Activated CD8-positive, alpha-beta memory T cell treated with anti-CD3 and anti-CD28 coated beads, Interleukin-2, amount 50 U/mL, for 24 hours (primary cell): ENCODE measurements at regions not wholly inside any gene's neighbourhood (a gene's known extent, or its start where the extent isn't known, plus 50 kb on each side); places are given as distances from the start of the nearest gene placed in this dataset.
"Not testable (repeated sequence)": the region's sequence is repeated elsewhere in the genome, so short reads cannot be mapped to it uniquely, and the experiment has no call there.

Source experiments
- DNase-seq: peaks from one replicate; pipeline ENCODE4 v3.0.0-alpha.2; 2020; ENCODE audit errors: extremely low read depth

DNA sequence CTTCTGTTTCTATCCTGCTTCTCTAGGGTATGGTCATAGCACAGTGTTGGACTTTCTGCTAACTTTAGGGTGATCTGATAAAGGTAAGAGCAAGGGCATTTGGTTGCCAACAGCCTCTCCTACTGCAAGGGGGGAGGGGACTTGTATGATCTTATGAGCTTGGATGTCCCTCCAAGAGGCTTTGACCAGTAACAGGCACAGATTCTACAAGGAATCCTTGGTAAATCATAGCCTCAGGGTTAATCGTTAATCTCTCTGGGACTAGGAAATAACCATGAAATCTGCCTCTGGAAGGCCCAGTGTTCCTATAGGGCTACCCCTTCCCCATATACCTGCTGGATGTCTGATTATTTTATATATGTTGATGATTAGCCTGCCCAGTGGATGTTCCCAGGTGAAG, 134.8 kb upstream of the TNFSF4 start:
- no peak for DNase-seq

DNA sequence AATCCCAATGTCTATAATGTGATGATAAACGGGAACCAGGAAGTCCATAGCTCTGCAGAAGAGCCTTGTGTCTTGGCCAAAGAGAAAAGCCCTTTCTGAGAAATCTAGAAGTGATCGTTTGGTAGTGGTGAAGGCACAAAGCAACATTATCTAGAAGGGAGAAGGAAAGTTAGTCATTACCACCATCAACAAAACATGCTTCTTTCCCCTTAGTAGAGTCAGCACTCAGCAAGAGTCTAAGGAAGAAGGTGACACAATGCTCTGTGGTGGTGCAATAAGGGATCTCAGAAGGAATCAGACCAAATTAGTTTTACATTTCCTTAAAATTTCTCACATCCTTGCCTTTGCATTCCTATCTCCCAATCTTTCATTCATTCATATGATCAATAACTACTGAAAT, 134.4 kb upstream of the PRDX6 start:
- no peak for DNase-seq

DNA sequence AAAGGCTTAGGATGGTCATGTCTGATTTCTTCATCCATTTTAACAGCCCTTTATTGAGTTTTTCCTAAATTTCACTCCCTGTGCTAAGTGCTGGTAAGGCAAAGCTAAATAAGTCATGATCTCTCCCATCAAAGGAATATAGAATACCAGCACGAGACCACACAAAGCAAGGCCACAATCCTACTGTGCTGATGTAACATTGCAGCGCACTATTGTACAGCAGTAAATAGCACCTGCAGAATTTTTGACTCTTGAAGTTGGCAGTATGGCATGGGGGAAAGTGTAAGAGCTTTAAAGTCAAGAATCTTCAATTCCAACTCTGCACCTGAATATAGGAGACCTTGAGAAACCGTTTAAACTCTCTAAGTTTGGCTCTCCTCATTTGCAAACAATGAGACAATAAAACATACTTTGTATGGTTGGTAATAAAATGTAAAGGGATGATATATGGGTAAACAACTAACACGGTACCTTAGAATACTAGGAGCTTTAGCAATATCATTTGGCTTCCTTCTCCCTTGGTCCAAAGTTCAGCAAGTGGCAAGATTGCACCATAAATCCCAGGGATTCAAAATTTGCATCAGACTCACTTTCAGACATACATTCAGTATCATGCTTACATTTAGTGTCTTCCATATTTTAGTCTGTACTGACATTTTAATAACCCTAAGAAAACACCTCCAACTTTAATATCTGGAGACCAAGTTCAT, 132.9 kb upstream of the PRDX6 start:
- DNase-seq = no peak

DNA sequence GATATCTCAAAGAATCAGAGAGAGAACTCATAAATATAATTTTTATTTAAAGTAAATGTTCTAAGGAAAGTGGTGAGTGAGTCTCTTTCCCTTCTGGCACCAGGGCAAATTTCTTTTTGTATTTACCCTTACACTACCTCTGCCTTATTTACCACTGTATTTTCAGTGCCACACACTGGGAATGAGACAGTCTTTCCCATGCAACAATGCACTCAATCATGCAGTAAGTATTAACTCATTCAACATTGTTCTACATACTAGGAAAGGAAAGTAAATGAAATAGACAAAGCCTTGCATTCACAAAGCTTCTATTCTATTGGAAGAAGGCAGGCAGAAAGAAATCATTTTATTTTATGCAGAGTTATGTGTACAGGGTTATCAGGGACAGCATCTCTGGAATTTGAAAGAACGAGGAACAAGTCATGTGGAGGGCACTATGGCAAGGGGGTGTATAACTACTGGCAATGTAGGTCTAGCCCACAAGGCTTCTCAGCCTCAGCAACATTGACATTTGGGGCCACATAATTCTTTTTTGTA, 129.8 kb upstream of the PRDX6 start:
- no peak for DNase-seq

DNA sequence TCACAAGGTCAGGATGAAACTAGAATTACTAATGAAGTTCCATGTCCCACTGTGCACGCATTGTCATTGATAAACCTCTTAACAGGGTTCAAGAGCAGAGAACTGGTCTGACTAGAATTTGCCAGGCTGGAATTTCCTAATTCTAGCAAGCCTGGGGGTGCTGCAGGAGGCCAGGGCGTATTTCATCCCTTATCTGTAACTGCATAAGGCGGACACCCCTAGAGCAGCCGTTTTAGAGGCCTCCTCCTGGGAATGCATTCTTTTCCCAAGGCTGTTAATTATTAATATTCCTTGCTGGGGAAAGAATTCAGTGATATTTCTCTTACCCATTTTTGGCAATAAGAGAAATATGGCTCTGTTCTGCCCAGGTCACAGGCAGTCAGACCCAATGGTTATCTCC, 124.5 kb upstream of the PRDX6 start:
- not testable (repeated sequence) for DNase-seq

DNA sequence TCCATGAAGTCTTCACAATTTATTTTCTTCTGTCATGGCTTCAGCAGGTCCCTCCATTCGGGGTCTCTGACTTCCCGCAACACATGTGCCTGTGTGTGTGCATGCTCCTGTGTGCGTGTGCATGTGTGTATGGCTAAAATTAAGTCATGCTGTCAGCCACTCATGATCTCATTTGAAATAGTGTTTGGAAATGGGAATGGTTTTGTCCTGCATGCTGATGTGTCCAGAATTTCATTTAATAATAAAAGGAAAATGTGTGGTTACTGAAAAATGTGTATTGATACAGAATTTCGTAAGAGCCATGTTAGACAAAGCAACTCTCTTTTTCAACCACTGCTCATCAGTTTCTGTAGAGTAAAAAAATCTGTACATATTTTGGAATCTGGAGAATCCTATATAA, 123.8 kb upstream of the PRDX6 start:
- DNase-seq = no peak

DNA sequence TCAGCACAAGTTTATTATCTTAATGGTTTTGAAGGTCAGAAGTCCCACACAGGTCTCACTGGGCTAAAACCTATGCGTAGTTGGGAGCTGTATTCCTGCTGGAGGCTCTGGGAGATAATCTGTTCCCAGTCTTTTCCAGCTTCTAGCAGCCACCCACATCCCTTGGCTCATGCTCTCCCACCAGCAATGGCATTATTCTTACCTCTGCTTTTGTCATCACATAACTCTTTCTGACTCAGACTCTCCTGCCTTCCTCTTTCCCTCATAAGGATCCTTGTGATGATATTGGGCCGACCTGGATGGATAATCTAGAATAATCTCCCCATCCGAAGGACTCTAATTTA, 122.2 kb upstream of the PRDX6 start:
- no peak for DNase-seq

DNA sequence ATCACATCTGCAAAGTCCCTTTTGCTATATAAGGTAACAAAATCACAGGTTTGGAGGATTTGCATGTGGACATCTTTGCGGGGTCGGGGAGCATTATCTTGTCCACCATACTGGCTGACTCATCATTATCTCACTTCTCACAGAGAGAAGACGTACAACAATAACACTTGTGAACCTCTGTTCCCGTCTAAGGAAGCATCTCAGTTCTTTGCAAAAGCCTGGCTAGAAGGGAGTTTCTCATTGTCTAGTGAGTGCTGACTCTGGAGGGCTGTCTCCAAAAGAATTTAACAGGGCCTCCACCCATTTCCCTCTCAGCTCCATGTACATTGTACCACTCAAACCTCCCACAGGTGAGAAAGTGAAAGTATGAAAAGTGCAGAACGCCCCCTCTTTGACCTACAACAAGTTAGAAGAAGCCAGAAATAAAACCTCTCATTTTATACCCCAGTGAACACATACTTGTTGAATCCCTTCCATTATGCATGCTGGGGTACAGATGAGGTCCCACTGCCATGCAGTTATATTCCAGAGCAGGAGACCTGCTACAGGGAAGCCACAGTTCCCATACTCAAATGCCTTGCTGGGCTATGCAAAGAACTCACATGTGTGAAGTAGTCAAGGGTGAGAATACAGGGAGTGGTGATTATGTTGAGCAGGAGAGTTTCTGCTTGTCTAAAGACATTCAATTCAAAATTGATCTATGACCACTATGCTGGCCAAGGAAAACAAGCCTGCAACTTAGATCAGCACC, 121.7 kb upstream of the PRDX6 start:
- no peak for DNase-seq

DNA sequence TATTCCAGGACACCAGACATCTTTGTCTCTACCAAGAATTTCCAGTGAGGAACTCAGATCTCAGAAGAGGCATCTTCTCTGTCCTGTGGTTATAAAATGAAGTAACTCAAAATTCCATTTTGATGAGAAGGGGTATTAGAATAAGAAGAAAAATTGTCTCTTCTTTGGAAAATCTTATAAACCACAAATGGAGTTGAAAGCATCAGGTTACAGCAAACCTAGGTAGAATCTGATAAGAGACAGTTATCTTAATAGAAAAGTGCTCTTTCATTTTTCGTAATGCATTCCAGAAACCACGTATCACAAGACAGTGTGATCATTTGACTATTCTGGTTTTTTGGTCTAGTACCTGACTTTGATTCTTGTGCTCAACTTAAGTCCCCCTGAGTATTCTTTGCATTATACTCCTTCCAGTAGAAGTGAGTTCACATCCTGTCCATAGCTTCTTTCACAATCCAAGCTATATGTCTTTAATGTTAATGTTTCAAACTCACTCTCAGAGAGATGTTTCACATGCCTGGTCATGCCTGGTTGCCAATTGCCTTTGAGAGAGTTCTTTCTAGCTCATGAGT, 120.9 kb upstream of the PRDX6 start:
- DNase-seq = no peak

DNA sequence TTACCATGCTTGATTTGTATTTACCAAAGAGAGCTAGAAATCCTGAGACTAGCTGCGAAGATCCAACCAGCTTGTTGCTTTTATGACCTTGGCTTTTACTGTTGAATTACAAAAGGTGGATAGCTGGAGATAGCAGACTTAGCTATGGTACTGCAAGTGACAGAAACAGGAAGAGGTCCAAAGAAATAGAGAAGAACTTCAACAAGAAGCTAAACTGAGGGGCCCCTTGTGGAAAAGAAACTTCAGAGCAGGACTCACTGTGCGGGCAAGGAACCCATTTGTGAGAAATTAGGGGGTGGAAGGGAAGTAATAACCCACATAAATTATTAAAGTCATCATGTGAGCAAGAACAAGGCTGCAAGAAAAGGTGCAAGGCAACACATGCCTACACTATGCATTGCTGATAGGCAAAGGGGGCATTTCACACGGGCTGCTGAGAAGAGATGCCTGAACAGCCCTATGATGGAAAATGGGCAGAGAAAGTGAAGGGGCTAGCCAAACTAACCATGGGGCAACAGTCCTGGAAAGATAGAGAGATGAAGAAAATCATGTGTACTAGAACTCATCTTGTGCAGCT, 116.6 kb upstream of the PRDX6 start:
- no peak for DNase-seq

DNA sequence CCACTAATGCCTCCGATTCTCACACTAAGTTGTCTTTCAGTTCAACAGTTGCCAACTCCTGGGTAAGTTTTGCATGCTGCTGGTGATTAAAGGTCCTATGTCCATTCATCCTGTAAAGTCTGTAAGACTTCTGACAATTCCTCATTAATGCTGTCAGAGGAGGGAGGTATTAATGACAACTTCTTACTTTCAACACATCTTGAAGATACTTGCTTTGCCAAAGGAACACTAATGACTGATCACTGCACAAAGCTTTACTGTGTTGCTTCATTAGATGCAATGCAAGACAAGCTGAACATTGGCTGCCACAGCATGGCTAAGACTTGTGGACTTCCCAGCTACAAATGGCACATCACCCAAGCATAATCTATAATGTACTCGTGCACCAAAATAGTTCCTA, 114.6 kb upstream of the PRDX6 start:
- DNase-seq = no peak

DNA sequence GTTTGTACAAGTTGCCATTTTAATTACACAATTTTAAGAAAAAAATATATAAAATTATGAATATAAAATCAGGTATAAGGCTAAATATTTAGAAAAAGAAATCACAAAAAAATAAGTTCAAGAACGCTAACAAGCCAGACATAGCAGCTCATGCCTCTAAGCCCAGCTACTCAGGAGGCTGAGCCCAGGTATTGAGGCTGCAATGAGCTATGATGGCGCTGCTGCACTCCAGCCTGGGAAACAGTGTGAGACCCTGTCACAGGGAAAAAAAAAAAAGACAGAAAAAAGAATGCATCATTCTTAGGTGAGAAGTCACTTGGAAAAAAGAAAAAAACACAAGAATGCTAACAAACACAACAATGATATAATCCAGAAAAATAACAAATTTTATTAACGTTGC, 112.3 kb upstream of the PRDX6 start:
- no peak for DNase-seq

DNA sequence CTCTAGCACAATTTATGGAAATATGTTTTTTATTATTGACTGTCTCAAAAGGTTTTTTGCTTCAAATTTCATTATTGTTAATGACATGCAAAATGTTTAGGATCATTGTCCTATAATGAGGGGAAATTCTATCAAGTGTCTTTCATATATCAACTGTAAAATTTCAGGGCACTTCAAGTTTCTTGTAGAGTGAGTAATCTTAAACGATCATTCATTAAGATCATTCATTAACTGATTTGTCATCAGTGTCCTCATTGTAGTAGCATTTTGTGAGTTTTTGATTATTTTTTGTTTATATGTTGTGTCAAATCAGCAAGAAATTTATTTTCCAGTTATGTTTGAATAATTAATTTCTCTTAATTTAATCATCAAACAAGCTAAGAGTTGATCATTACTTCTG, 111.8 kb upstream of the PRDX6 start:
- DNase-seq = no peak

DNA sequence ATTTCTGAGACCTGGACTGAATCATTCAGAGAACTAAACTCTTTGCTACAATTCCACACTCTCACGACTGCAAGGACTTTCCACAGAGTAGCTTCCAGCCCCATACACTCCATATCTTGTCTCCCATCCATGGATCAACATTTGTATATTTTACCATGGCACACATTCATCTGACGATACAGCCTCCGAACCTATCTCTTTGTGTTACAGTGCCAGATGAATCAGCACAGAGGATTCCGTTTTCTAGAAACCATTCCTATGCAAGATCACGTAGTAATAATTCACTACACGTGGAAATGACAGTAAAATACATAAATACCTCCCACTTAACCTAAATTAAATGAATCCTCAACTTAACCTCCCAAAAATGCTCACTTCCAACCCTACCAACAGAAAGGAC, 110.0 kb upstream of the PRDX6 start:
- no peak for DNase-seq

DNA sequence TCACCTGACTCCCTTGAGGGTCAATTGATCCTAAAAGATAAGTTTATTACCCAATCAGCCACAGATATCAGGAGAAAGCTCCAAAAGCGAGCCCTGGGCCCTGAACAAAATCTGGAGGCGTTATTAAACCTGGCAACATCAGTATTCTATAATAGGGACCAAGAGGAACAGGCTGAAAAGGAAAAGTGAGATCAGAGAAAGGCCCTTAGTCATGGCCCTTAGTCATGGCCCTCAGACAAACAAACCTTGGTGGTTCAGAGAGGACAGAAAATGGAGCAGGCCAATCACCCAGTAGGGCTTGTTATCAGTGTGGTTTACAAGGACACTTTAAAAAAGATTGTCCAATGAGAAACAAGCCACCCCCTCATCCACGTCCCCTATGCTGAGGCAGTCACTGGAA, 106.5 kb upstream of the PRDX6 start:
- not testable (repeated sequence) for DNase-seq

DNA sequence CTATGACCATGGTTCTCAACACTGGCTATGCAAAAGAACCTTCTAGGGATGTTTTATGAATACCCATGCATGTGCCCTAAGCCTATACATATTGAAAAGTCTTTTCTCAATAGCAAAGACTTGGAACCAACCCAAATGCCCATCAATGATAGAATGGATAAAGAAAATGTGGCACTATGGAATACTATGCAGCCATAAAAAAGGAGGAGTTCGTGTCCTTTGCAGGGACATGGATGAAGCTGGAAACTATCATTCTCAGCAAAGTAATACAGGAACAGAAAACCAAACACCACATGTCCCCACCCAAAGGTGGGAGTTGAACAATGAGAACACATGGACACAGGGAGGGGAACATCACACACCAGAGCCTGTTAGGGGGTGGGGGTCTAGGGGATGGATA, 101.1 kb upstream of the PRDX6 start:
- not testable (repeated sequence) for DNase-seq

DNA sequence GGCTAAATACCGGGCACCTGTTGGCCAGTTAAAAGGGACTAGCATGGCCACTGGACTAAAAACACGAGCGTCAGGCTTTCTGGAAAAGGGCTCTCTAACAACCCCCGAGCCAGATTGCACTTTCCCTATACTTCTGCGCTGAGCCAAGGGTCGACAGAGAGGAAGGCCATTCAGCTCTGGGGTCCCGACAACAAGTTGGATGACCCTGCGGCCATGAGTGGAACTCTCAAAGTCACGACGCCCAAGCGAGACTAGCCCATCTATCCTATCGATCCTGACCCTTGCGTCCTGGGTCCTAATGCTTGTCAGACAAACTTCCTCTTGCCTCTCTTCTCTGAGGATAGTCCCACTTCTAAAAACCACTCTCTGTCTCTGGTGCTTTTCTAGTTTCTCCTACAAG, 99.9 kb upstream of the PRDX6 start:
- no peak for DNase-seq

DNA sequence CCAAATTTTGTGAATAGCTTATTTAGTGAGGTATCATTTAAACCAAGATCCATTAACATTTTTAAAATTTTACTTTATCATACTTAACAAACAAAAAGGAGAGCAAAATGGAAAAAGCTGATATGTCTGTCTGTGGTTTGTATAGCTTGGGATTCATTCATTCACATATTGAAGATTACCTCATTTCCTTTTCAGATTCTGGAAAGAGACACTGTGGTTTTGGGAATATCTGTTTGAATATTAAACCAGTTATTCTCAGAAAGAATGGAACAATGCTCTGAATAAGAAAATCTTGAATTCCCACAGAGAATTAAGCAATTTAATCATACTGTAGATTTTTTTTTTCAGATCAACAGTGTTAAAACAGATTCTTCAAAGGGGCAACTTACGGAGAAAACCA, 93.8 kb upstream of the PRDX6 start:
- no peak for DNase-seq

DNA sequence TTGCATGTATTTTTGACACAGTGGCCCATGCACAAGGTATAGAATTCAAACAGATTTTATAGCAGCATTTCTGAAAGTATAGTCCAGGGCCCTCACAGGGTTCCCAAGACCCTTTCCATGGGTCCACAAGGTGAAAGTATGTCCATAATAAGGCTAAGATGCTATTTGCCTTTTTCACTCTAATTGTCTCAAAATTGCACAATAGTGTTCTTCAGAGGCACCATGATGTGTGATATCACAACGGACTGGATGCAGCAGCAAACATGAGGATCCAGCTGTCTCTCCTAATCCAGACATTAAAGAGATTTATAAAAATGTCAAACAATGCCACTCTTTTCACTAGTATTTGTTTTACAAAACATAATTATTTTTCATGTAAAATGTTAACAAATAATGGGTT, 88.8 kb upstream of the PRDX6 start:
- no peak for DNase-seq

DNA sequence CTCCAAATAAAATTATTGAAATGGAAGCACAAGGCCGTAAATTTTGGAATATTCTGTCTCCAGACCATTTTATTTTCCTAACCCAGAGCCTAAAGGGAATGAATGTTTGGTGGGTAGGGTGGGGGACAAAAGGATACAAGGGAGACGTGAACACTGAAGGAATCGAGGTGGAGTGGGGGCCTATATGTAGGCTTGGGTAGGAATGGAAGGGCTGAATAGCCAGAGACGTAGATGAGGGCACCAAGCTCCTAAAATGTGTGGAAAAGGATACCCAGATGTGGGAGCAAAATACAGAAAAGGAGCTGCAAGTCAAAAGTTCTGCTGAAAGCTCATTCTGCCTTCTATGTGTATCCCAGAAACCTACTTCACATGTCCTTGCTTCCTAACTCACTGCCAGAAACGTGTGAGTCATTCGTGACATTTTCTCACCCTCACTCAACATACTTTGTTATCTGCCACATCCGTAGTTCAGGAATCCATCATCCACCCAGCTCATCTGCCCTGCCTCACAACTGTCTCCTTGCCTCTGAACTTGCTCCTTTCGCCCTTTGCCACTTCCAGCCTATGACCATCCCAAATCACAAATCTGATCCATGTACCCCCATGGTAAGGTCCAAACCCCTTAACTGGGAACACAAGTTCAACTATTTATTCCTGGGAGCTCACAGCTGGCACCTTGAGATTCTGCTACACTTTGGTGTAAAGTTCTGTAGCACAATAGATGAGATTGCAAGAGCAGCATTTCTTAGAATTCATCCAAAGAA, 84.1 kb upstream of the PRDX6 start:
- DNase-seq = no peak

DNA sequence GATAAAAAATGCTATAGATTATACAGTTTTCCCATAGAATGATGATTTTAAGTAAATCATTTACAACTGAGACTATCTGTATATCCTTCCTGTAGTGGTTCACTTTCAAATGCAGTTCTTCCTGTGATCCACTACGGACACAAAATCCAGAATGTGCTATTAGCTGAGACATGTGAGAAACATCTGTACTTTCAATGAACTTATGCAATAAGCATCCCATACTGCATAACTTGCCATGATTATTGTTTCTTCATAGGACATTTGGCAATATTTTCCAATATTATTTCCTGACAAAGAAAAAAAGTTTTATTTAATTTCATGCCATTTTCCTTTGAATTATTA, 83.5 kb upstream of the PRDX6 start:
- no peak for DNase-seq

DNA sequence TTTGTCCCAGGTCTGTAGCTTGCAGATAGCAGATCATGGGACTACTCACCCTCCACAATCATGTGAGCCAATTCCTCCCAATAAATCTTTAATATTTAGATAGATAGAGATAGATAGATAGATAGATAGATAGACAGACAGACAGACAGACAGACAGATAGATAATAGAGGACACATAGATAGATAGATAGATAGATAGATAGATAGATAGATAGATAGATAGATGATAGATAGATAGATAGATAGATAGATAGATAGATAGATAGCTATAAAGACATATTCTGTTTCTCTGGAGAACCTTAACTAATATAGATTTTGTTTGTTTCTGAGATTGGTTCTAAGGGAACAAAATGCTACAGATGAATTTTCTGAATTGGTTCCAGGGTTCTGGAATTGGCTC, 82.3 kb upstream of the PRDX6 start:
- not testable (repeated sequence) for DNase-seq
